ENCODE measurements at regions not wholly inside any gene's neighbourhood (a gene's known extent, or its start where the extent isn't known, plus 50 kb on each side); places are given as distances from the start of the nearest gene placed in this dataset.
"Not testable (repeated sequence)": the region's sequence is repeated elsewhere in the genome, so short reads cannot be mapped to it uniquely, and the experiment has no call there.

- no peak for ATAC-seq
Measured at GRCh38 chr3:152891678-152892077, 56.7 kb downstream of the P2RY1 start.

GRCh38 chr3:152892446-152892845, 57.5 kb downstream of the P2RY1 start:
- ATAC-seq, result no peak
- no peak for DNase-seq

More at GRCh38 chr3:152891678-152892077, 56.7 kb downstream of the P2RY1 start:
- no peak for DNase-seq

DNA sequence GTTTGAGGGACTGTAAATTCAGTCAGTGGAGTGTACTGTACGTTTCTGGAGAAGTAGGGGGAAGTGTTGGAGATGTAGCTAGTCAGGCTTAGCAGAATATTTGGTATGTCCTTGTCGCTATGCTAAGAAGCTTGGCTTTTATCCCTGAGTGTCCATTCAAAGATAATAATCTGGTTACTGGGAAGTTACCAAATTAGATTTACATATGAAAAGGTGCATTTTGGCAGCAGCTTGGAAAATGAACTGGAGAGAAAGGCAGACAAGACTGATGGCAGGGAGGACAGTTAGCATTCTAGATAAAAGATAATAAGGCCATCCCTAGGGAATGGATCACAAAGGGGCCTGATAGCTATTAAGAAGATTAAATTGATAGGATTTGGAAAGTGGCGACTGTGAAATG, 58.7 kb downstream of the P2RY1 start:
- ATAC-seq, result no peak
- DNase-seq, result no peak

GRCh38 chr3:152899306-152899705, 64.4 kb downstream of the P2RY1 start:
- DNase-seq (no peak), ATAC-seq (no peak)

GRCh38 chr3:152902141-152902669, 67.3 kb downstream of the P2RY1 start:
- ATAC-seq, result no peak

GRCh38 chr3:152905631-152906030, 70.7 kb downstream of the P2RY1 start:
- ATAC-seq, result no peak
- no peak for DNase-seq

More at GRCh38 chr3:152902141-152902669, 67.3 kb downstream of the P2RY1 start:
- no peak for DNase-seq

GRCh38 chr3:152909180-152909883, 74.4 kb downstream of the P2RY1 start:
- DNase-seq (no peak), ATAC-seq (no peak)

- DNase-seq (no peak), ATAC-seq (no peak)
Measured at GRCh38 chr3:152910211-152910610, 75.3 kb downstream of the P2RY1 start.

GRCh38 chr3:152910966-152911365, 76.0 kb downstream of the P2RY1 start:
- no peak for ATAC-seq
- no peak for DNase-seq

DNA sequence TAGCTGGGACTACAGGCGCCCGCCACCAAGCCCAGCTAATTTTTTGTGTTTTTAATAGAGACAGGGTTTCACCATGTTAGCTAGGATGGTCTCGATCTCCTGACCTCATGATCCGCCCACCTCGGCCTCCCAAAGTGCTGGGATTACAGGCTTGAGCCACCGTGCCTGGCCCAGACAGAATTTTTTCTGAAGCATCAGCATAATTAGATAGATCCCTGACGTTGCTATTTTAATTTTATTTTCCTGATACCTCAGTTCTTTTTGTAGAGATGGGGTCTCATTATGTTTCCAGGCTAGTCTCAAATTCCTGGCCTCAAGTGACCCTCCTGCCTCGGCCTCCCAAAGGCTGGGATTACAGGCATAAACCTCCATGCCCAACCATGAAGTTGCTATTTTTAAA, 79.8 kb downstream of the P2RY1 start:
- not testable (repeated sequence) for DNase-seq, ATAC-seq

- no peak for DNase-seq
- ATAC-seq, result no peak
Measured at GRCh38 chr3:152915695-152916094, 80.8 kb downstream of the P2RY1 start.

DNA sequence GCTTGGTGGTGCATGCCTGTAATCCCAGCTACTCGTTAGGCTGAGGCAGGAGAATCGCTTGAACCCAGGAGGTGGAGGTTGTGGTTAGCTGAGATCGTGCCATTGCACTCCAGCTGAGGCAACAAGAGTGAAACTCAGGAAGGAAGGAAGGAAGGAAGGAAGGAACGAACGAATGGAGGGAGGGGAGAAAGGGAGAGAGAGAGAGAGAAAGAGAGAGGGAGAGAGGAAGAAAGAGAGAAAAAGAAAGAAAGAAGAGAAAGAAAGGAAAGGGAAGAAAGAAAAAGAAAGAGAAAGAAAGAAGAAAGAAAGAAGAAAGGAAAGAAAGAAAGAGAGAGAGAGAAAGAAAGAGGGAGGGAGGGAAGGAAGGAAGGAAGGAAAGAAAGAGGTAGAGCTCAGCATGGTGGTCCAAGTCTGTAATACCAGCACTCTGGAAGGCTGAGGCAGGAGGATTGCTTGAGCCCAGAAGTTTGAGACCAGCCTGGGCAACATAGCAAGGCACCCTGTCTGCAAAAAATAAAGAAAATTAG, 81.9 kb downstream of the P2RY1 start:
- no peak for DNase-seq
- ATAC-seq, result no peak

- DNase-seq (no peak), ATAC-seq (no peak)
Measured at GRCh38 chr3:152921351-152921750, 86.4 kb downstream of the P2RY1 start.

DNA sequence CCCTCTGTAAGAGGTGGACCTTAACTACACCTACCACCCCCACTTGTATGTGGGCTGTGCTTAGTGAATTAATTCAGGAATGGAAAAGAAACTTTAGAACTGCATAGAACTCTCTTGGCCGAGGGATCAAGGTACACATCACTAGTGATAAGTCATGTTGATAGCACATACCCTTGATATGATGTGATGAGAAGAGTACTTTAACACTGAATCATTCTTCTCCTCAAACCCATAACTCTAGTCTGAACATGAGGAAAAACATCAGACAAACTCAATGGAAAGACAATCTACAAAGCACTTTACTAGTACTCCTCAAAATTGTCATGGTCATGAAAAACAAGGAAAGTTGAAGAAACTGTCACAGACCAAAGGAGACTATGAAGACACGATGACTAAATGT, 87.6 kb downstream of the P2RY1 start:
- DNase-seq, result no peak
- no peak for ATAC-seq

- no peak for DNase-seq
- ATAC-seq, result no peak
Measured at GRCh38 chr3:152927131-152927530, 92.2 kb downstream of the P2RY1 start.

- no peak for DNase-seq
- no peak for ATAC-seq
Measured at GRCh38 chr3:152930516-152930915, 95.6 kb downstream of the P2RY1 start.

GRCh38 chr3:152937234-152937633, 102.3 kb downstream of the P2RY1 start:
- DNase-seq (no peak), ATAC-seq (no peak)

- ATAC-seq (no peak), DNase-seq (no peak)
Measured at GRCh38 chr3:152938974-152939636, 104.2 kb downstream of the P2RY1 start.

DNA sequence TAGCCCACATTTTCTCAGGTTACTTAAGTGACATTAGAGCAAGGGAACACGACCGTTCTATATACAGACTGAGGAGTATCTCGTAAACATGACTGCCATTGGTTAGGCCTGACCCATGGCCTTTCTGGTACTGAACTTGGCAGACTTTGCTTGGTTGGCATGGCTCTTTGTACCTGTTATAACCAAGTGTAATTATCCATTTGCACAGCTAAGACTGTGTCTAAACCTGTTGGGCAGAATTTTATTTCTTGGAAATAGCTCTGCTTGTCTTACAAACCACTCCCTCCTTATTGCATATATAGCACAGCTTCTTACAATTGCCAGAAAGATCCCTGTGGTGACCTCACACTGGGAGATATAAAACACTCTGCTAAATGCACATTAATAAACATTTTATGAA, 106.9 kb downstream of the P2RY1 start:
- ATAC-seq (no peak), DNase-seq (no peak)

- ATAC-seq, result no peak
- DNase-seq, result no peak
Measured at GRCh38 chr3:152942366-152942765, 107.4 kb downstream of the P2RY1 start.

DNA sequence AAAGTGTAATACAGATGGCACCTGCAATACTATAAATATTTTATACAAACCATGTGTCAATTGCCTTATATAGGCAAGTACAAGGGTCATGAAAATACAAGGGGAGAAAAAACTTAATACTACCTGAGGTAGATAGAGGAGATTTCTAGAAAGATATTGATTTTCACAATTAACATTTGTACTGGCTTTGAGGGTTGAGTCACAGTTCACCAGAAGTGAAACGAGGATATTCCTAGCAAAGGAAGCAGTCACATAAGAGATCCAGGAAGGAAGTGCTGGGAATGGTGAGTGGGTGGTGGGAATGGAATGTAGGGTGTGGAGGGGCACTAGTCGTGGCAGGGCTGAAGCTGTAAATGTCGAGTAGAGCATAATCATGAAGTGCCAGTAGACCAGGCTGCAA, 108.7 kb downstream of the P2RY1 start:
- DNase-seq, result no peak
- no peak for ATAC-seq

DNA sequence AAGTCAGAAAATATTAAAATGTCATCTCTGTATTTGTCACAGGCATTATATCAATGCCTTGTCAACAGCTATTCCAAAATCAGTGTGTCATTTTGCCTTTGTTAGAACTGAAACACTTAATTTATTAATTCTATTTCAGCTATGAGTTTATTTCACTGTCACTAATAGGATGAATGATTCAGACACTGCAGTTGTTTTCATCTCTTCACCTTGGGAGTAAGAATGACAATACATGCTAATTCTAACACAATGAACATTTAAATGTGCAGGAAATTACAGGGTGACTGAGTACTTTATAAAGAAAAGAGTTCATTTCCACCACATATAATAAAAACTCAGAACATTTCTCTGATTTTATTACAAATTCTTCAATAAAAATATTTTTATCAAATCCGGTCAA, 109.7 kb downstream of the P2RY1 start:
- ATAC-seq, result no peak
- no peak for DNase-seq

GRCh38 chr3:152945556-152945955, 110.6 kb downstream of the P2RY1 start:
- no peak for DNase-seq
- no peak for ATAC-seq
